Caco-2 (cell line): ENCODE measurements at regions not wholly inside any gene's neighbourhood (a gene's known extent, or its start where the extent isn't known, plus 50 kb on each side); places are given as distances from the start of the nearest gene placed in this dataset.

Source experiments
- BruUV-seq: library from RNA; stranded (reverse); fragments of 400-500 nt; replicated peaks from 2 replicates; lab custom pipeline; 2021; lab: Mats Ljungman, UMichigan
- CTCF ChIA-PET: fragments of 300-600 bp; sonication (Branson Sonifier 250); formaldehyde crosslinking; loops from one replicate; lab custom pipeline; 2022; ENCODE audit warnings: antibody characterized with exemption; lab: Charles Lee
- POLR2A ChIA-PET: fragments of 300-600 bp; sonication (Branson Sonifier 250); formaldehyde crosslinking; loops from one replicate; lab custom pipeline; 2022; ENCODE audit warnings: antibody characterized with exemption; lab: Charles Lee
- DNase-seq, 2 experiments: peaks; one replicate each; pipeline versions ENCODE4 v3.0.0 to v3.0.0-alpha.2; 2020 to 2022
- H3K27me3 ChIP-seq: replicated peaks from 2 replicates; pipeline ENCODE4 v1.6.0; 2011; ENCODE audit warnings: low read length; ENCODE audit not compliant: control insufficient read depth, insufficient read depth
- H3K36me3 ChIP-seq: 2 replicates; pipeline ENCODE4 v1.5.1; 2011; ENCODE audit warnings: low read length; ENCODE audit not compliant: control insufficient read depth, insufficient read depth
- H3K4me1 ChIP-seq: fragments of 250-450 bp; sonication (Bioruptor Pico); 2 replicates; pipeline ENCODE4 v1.5.1; 2020; ENCODE audit warnings: mild to moderate bottlenecking
- H3K4me3 ChIP-seq: 2 replicates; pipeline ENCODE4 v1.5.1; 2011; ENCODE audit warnings: low read depth, mild to moderate bottlenecking, control low read depth, low read length
- H3K9me3 ChIP-seq: fragments of 250-450 bp; sonication (Bioruptor Pico); 2 replicates; pipeline ENCODE4 v1.5.1; 2020; ENCODE audit warnings: mild to moderate bottlenecking, moderate library complexity
- H3K27ac Mint-ChIP-seq: one replicate; pipeline ENCODE4 v1.8.0; 2022; ENCODE audit warnings: mixed read lengths; ENCODE audit not compliant: unreplicated experiment
- H3K27me3 Mint-ChIP-seq: one replicate; pipeline ENCODE4 v1.8.0; 2022; ENCODE audit warnings: mixed read lengths; ENCODE audit not compliant: insufficient read depth, unreplicated experiment
- H3K36me3 Mint-ChIP-seq: one replicate; pipeline ENCODE4 v1.8.0; 2022; ENCODE audit warnings: mild to moderate bottlenecking, mixed read lengths; ENCODE audit not compliant: insufficient read depth, unreplicated experiment
- H3K4me1 Mint-ChIP-seq: one replicate; pipeline ENCODE4 v1.8.0; 2022; ENCODE audit warnings: low read depth, mixed read lengths; ENCODE audit not compliant: unreplicated experiment
- H3K4me3 Mint-ChIP-seq: one replicate; pipeline ENCODE4 v1.8.0; 2022; ENCODE audit warnings: mild to moderate bottlenecking, moderate library complexity, mixed read lengths; ENCODE audit not compliant: unreplicated experiment
- H3K9me3 Mint-ChIP-seq: one replicate; pipeline ENCODE4 v1.8.0; 2022; ENCODE audit warnings: mixed read lengths; ENCODE audit not compliant: unreplicated experiment
- intact Hi-C: fragments of 100-400 bp; cut with micrococcal nuclease; formaldehyde crosslinking; loops from one replicate; pipeline ENCODE4 v1.10.0; 2022; ENCODE audit not compliant: unreplicated experiment
- TF ChIP-seq, protein P1 (sequence below), 2 experiments: fragments of 200-600 bp in 1 of 2; IDR thresholded peaks; 1 replicate in 1 of 2; 2 replicates in 1 of 2; pipeline versions ENCODE4 v1.5.1 to v1.8.0; 2011 to 2022; ENCODE audit warnings: antibody characterized with exemption in 1 of 2, control low read depth in 1 of 2, inconsistent platforms in 1 of 2, low read depth in 1 of 2, low read length in 1 of 2, mild to moderate bottlenecking in 1 of 2, moderate library complexity in 1 of 2; ENCODE audit not compliant: insufficient read depth in 1 of 2, severe bottlenecking in 1 of 2, unreplicated experiment in 1 of 2

DNA sequence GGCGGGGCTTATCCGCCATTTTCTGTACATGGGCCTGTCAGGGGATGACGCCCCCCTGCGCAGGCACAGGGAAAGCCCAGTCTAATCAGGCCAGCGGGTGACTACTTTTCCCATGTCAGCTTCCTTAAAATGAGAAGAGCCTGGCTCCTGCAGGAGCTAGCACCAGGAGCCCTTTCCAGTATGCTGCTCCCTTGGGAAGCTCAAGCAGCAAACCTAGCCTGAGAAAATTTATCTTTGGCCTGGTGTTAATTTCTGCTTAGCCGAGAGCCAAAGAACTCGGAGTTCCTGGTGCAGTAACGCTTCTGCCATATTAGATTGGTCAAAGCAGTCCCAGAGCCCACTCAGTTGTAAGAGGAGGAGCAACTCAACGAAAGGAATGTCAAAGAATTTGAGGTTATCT lies 239.0 kb upstream of the PHYHIPL start:
- Histone ChIP-seq H3K4me3 (no peak overlapping the region), H3K36me3 (no peaks in the 10 kb centered on the region), H3K4me1 (no peaks in the 10 kb centered on the region), H3K27me3 (no peaks in the 10 kb centered on the region), H3K9me3 (no peaks in the 10 kb centered on the region)
- no peak for DNase-seq
- CTCF ChIA-PET, result interaction anchor here (0.9 to 1.1 kb wide), 2 partner anchors 15 to 42 kb away, joined by 3 to 5 read pairs; no protein-coding TSS in a partner anchor
- H3K9me3 Mint-ChIP-seq, result peaks cover 14% of the 10 kb centered on the region
- no peak overlapping the region for H3K4me3 Mint-ChIP-seq
- no peaks in the 10 kb centered on the region for H3K36me3 Mint-ChIP-seq
- no TSS peak for BruUV-seq
- no peak overlapping the region for H3K27ac Mint-ChIP-seq
- TF ChIP-seq, protein P1, sequence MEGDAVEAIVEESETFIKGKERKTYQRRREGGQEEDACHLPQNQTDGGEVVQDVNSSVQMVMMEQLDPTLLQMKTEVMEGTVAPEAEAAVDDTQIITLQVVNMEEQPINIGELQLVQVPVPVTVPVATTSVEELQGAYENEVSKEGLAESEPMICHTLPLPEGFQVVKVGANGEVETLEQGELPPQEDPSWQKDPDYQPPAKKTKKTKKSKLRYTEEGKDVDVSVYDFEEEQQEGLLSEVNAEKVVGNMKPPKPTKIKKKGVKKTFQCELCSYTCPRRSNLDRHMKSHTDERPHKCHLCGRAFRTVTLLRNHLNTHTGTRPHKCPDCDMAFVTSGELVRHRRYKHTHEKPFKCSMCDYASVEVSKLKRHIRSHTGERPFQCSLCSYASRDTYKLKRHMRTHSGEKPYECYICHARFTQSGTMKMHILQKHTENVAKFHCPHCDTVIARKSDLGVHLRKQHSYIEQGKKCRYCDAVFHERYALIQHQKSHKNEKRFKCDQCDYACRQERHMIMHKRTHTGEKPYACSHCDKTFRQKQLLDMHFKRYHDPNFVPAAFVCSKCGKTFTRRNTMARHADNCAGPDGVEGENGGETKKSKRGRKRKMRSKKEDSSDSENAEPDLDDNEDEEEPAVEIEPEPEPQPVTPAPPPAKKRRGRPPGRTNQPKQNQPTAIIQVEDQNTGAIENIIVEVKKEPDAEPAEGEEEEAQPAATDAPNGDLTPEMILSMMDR (IDR thresholded peaks at IDR 0.05; ENCODE audit: insufficient read depth in 1 of 2, low read depth in 1 of 2, low read length in 1 of 2, severe bottlenecking in 1 of 2, unreplicated experiment in 1 of 2), result no peak
- H3K27me3 Mint-ChIP-seq, result no peaks in the 10 kb centered on the region
- H3K4me1 Mint-ChIP-seq, result no peaks in the 10 kb centered on the region
- POLR2A ChIA-PET, result no interaction called here
- intact Hi-C loops, result no loop called here

DNA sequence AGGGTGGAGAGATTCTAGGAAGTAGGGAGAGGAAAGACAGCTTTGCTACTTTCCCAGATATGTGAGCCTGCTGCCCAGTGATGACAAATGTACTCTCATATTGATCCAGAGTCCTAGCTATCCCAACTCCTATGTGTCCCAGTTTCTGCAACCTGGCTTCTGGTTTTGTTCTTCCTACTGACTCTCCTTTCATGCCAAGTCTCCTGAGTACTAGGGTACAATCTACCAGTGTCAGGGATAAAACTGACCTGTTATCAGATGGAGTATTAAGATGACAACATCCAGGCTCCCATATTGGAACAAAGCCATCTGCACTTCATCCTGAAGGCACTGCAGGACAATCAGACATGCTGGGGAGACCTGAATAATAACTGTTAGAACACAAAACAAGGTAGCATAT lies 233.7 kb upstream of the PHYHIPL start:
- no peak overlapping the region for H3K4me3 ChIP-seq
- DNase-seq, result no peak
- Mint-ChIP-seq H3K9me3 (peaks cover 14% of the 10 kb centered on the region), H3K4me1 (no peaks in the 10 kb centered on the region), H3K36me3 (no peaks in the 10 kb centered on the region), H3K27me3 (no peaks in the 10 kb centered on the region), H3K27ac (no peak overlapping the region), H3K4me3 (no peak overlapping the region)
- BruUV-seq, result no TSS peak
- H3K27me3 ChIP-seq, result no peaks in the 10 kb centered on the region
- CTCF ChIA-PET, result no interaction called here
- TF ChIP-seq, protein P1 (IDR thresholded peaks at IDR 0.05; ENCODE audit: insufficient read depth in 1 of 2, low read depth in 1 of 2, low read length in 1 of 2, severe bottlenecking in 1 of 2, unreplicated experiment in 1 of 2), result no peak
- no peaks in the 10 kb centered on the region for H3K36me3 ChIP-seq
- POLR2A ChIA-PET, result no interaction called here
- H3K9me3 ChIP-seq, result no peaks in the 10 kb centered on the region
- intact Hi-C loops, result no loop called here
- H3K4me1 ChIP-seq, result no peaks in the 10 kb centered on the region

DNA sequence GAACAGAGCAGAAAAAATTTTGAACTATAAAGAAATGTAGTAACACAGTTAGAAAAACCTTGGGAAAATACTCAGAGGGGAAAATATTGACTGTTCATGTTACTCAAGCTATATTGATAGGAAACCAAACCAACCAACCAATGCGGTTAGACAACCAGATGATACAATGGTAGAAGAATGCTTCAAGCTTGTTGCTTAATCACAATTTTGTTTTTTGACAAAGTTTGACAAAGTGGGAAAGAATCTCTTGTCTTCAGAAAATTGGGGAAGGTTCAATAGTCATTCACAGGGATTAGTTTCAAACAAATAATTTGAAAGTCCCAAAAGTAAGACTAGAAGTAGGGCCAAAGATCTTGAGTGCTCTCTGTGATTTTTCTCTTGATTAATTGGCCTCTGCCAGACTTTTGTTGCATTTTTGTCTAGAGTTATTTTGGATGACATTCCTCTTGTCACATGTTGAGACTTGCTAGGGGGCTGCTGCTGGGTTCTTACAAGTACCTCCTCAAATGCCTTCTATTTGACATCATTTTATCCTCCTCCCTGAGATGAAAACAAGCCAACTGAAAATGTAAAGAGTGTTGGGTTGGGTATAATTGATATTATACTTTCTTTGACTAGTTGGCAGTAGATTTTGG lies 233.1 kb upstream of the PHYHIPL start:
- Mint-ChIP-seq H3K27ac (no peak overlapping the region), H3K4me3 (no peak overlapping the region), H3K36me3 (no peaks in the 10 kb centered on the region), H3K9me3 (peaks cover 14% of the 10 kb centered on the region), H3K27me3 (no peaks in the 10 kb centered on the region), H3K4me1 (no peaks in the 10 kb centered on the region)
- Histone ChIP-seq H3K4me3 (no peak overlapping the region), H3K4me1 (no peaks in the 10 kb centered on the region), H3K9me3 (no peaks in the 10 kb centered on the region), H3K36me3 (no peaks in the 10 kb centered on the region), H3K27me3 (no peaks in the 10 kb centered on the region)
- no peak for DNase-seq
- intact Hi-C loops, result no loop called here
- TF ChIP-seq, protein P1 (IDR thresholded peaks at IDR 0.05; ENCODE audit: insufficient read depth in 1 of 2, low read depth in 1 of 2, low read length in 1 of 2, severe bottlenecking in 1 of 2, unreplicated experiment in 1 of 2), result no peak
- no TSS peak for BruUV-seq
- ChIA-PET POLR2A (interaction anchor here (0.5 kb wide), 1 partner anchor 509 kb away, joined by 3 read pairs; no protein-coding TSS in a partner anchor), CTCF (no interaction called here)
